GM06990 (cell line): ENCODE measurements at regions not wholly inside any gene's neighbourhood (a gene's known extent, or its start where the extent isn't known, plus 50 kb on each side); places are given as distances from the start of the nearest gene placed in this dataset.

Source experiments
- DNase-seq: peaks from one replicate; pipeline ENCODE4 v3.0.0-alpha.2; 2011; ENCODE audit not compliant: insufficient read length; ENCODE audit errors: extremely low read depth
- H3K27me3 ChIP-seq: replicated peaks from 2 replicates; pipeline ENCODE4 v1.6.0; 2011; ENCODE audit warnings: low read length; ENCODE audit not compliant: control insufficient read depth, insufficient read depth
- H3K36me3 ChIP-seq: 2 replicates; pipeline ENCODE4 v1.5.1; 2011; ENCODE audit warnings: low read length; ENCODE audit not compliant: control insufficient read depth, insufficient read depth
- H3K4me3 ChIP-seq: replicated peaks from 2 replicates; pipeline ENCODE4 v1.5.1; 2011; ENCODE audit warnings: low read depth, mild to moderate bottlenecking, control low read depth, low read length
- CTCF ChIP-seq: IDR thresholded peaks from 2 replicates; pipeline ENCODE4 v1.5.1; 2011; ENCODE audit warnings: low read length, control low read depth, mild to moderate bottlenecking, inconsistent platforms; ENCODE audit not compliant: insufficient read depth, poor library complexity, severe bottlenecking

- no peak for TF ChIP-seq CTCF
- Histone ChIP-seq H3K4me3 (no peak overlapping the region), H3K27me3 (no peaks in the 10 kb centered on the region), H3K36me3 (no peaks in the 10 kb centered on the region)
- DNase-seq, result no peak
Observed at GRCh38 chr4:159410076-159410777, 307.3 kb downstream of the RAPGEF2 start.

- no peak for DNase-seq
- no peaks in the 10 kb centered on the region for H3K27me3 ChIP-seq
Observed at GRCh38 chr4:159410891-159411290, 308.0 kb downstream of the RAPGEF2 start.

GRCh38 chr4:159413306-159413943 is 310.5 kb downstream of the RAPGEF2 start:
- no peak for TF ChIP-seq CTCF
- Histone ChIP-seq H3K36me3 (no peaks in the 10 kb centered on the region), H3K4me3 (no peak overlapping the region), H3K27me3 (no peaks in the 10 kb centered on the region)
- no peak for DNase-seq

More at GRCh38 chr4:159410891-159411290, 308.0 kb downstream of the RAPGEF2 start:
- TF ChIP-seq CTCF, result no peak
- H3K36me3 ChIP-seq, result no peaks in the 10 kb centered on the region
- no peak overlapping the region for H3K4me3 ChIP-seq

- no peak for DNase-seq
- Histone ChIP-seq H3K4me3 (no peak overlapping the region), H3K27me3 (no peaks in the 10 kb centered on the region), H3K36me3 (no peaks in the 10 kb centered on the region)
- no peak for TF ChIP-seq CTCF
Observed at GRCh38 chr4:159414305-159414704, 311.4 kb downstream of the RAPGEF2 start.

GRCh38 chr4:159416073-159416472 is 313.2 kb downstream of the RAPGEF2 start:
- Histone ChIP-seq H3K36me3 (no peaks in the 10 kb centered on the region), H3K4me3 (no peak overlapping the region), H3K27me3 (no peaks in the 10 kb centered on the region)
- DNase-seq, result no peak
- no peak for TF ChIP-seq CTCF
